Right lobe of liver (tissue), 6 donors: ENCODE measurements at regions not wholly inside any gene's neighbourhood (a gene's known extent, or its start where the extent isn't known, plus 50 kb on each side); places are given as distances from the start of the nearest gene placed in this dataset.
"Not testable (repeated sequence)": the region's sequence is repeated elsewhere in the genome, so short reads cannot be mapped to it uniquely, and the experiment has no call there.

Experiments used
- ATAC-seq, 4 donors: fragments of 200-7000 bp; cut with Tn5 transposase; one replicate each; pipeline ENCODE4 v1.9.1; 2020; ENCODE audit warnings: mild to moderate bottlenecking in 4 of 4, moderate library complexity in 4 of 4
- DNase-seq, 3 donors: peaks; one replicate each; pipeline ENCODE4 v3.0.0-alpha.2; 2020
- H3K27ac ChIP-seq, 3 donors: fragments of 200-600 bp; one replicate each; pipeline ENCODE4 v1.8.0; 2022
- H3K27me3 ChIP-seq, 2 donors: fragments of 200-600 bp; one replicate each; pipeline ENCODE4 v1.8.0; 2022
- H3K36me3 ChIP-seq, 4 donors: fragments of 200-600 bp; sonication (generic) in 1 of 4; one replicate each; pipeline versions ENCODE4 v1.5.1 to v1.8.0; 2017 to 2022; ENCODE audit warnings: control low read depth in 1 of 4
- H3K4me1 ChIP-seq, 4 donors: fragments of 200-600 bp; sonication (generic) in 1 of 4; one replicate each; pipeline versions ENCODE4 v1.5.1 to v1.8.0; 2017 to 2022; ENCODE audit warnings: control low read depth in 1 of 4
- H3K4me3 ChIP-seq, 3 donors: fragments of 200-600 bp; one replicate each; pipeline ENCODE4 v1.8.0; 2022
- H3K9me3 ChIP-seq, 4 donors: fragments of 200-600 bp; sonication (generic) in 1 of 4; one replicate each; pipeline versions ENCODE4 v1.5.1 to v1.8.0; 2017 to 2022; ENCODE audit warnings: control low read depth in 1 of 4
- POLR2A ChIP-seq: fragments of 450-650 bp; IDR thresholded peaks from one replicate; pipeline ENCODE4 v1.6.1; 2017; ENCODE audit warnings: antibody characterized with exemption, mild to moderate bottlenecking
- WGBS: methylation state at CpG from one replicate; pipeline ENCODE4 v1.1.6; 2018; ENCODE audit warnings: low coverage, low lambda C conversion rate; ENCODE audit not compliant: insufficient coverage; ENCODE audit errors: missing lambda C conversion rate; 5-methylcytosine and 5-hydroxymethylcytosine counted together
- intact Hi-C, 2 donors: fragments of 100-400 bp; cut with DNase I; formaldehyde crosslinking; loops; one replicate each; pipeline versions ENCODE4 v1.11.2 to v1.14.1; 2022
- TF ChIP-seq, protein P1 (sequence below), 4 donors: fragments of 200-600 bp in 3 of 4; fragments of 450-650 bp in 1 of 4; IDR thresholded peaks; one replicate each; pipeline versions ENCODE4 v1.5.1 to v1.8.0; 2016 to 2022; ENCODE audit warnings: antibody characterized with exemption in 4 of 4, mild to moderate bottlenecking in 2 of 4
- donor health status: DM: no; HTN: yes; CAD: no.
- donor health status: DM: no; HTN: no; CAD: no.
- donor health status: DM: no; HTN: no; CAD: no.
- donor health status: DM: no; HTN: yes; CAD: no.
- donor health status: DM: no; HTN: yes; CAD: no.

GRCh38 chr2:16927398-16927797 is 261.8 kb upstream of the CYRIA start:
- Histone ChIP-seq H3K4me1 (no peaks in the 10 kb centered on the region), H3K27ac (no peak overlapping the region), H3K36me3 (no peaks in the 10 kb centered on the region), H3K9me3 (no peaks in the 10 kb centered on the region), H3K4me3 (no peak overlapping the region), H3K27me3 (no peaks in the 10 kb centered on the region)
- WGBS = 93% methylated on average over 1 of the region's 1 CpG
- intact Hi-C loops = no loop called here
- no peak for ATAC-seq
- DNase-seq = no peak
- TF ChIP-seq, protein P1, sequence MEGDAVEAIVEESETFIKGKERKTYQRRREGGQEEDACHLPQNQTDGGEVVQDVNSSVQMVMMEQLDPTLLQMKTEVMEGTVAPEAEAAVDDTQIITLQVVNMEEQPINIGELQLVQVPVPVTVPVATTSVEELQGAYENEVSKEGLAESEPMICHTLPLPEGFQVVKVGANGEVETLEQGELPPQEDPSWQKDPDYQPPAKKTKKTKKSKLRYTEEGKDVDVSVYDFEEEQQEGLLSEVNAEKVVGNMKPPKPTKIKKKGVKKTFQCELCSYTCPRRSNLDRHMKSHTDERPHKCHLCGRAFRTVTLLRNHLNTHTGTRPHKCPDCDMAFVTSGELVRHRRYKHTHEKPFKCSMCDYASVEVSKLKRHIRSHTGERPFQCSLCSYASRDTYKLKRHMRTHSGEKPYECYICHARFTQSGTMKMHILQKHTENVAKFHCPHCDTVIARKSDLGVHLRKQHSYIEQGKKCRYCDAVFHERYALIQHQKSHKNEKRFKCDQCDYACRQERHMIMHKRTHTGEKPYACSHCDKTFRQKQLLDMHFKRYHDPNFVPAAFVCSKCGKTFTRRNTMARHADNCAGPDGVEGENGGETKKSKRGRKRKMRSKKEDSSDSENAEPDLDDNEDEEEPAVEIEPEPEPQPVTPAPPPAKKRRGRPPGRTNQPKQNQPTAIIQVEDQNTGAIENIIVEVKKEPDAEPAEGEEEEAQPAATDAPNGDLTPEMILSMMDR (IDR thresholded peaks at IDR 0.05) = no peak
- no peak for TF ChIP-seq POLR2A

- H3K9me3 ChIP-seq = no peaks in the 10 kb centered on the region
- 65% methylated on average over 2 of the region's 2 CpGs for WGBS
- no peak for ATAC-seq
- DNase-seq = no peak
- no peaks in the 10 kb centered on the region for H3K27me3 ChIP-seq
- H3K4me1 ChIP-seq = no peaks in the 10 kb centered on the region
- TF ChIP-seq, protein P1 (IDR thresholded peaks at IDR 0.05) = no peak
- TF ChIP-seq POLR2A = no peak
- H3K27ac ChIP-seq = no peak overlapping the region
- intact Hi-C loops = no loop called here
- no peak overlapping the region for H3K4me3 ChIP-seq
- no peaks in the 10 kb centered on the region for H3K36me3 ChIP-seq
Measured at GRCh38 chr2:16925145-16925544, 259.5 kb upstream of the CYRIA start.

GRCh38 chr2:16915341-16915755 is 249.7 kb upstream of the CYRIA start:
- intact Hi-C loops, H3K27me3 ChIP-seq, H3K4me1 ChIP-seq, H3K4me3 ChIP-seq, H3K36me3 ChIP-seq, ATAC-seq, H3K27ac ChIP-seq, H3K9me3 ChIP-seq, DNase-seq: not testable (repeated sequence)
- WGBS = 52% methylated on average over 3 of the region's 3 CpGs

- DNase-seq (no peak), ATAC-seq (no peak)
- Histone ChIP-seq H3K9me3 (no peaks in the 10 kb centered on the region), H3K4me1 (peaks cover 0 to 13% (median 3%) of the 10 kb centered on the region in 4 donors), H3K27ac (no peak overlapping the region), H3K36me3 (no peaks in the 10 kb centered on the region), H3K4me3 (no peak overlapping the region), H3K27me3 (no peaks in the 10 kb centered on the region)
- intact Hi-C loops = no loop called here
- TF ChIP-seq, protein P1 (IDR thresholded peaks at IDR 0.05) = no peak
- TF ChIP-seq POLR2A = no peak
- 70% methylated on average over 3 of the region's 3 CpGs for WGBS
Measured at GRCh38 chr2:16911746-16912145, 246.1 kb upstream of the CYRIA start.

GRCh38 chr2:16908656-16909055 is 243.0 kb upstream of the CYRIA start:
- TF ChIP-seq, protein P1 (IDR thresholded peaks at IDR 0.05) = no peak

More at GRCh38 chr2:16908656-16909055, 243.0 kb upstream of the CYRIA start:
- Histone ChIP-seq H3K36me3 (no peaks in the 10 kb centered on the region), H3K4me1 (peaks cover 0 to 19% (median 3%) of the 10 kb centered on the region in 4 donors), H3K27me3 (no peaks in the 10 kb centered on the region), H3K4me3 (no peak overlapping the region), H3K9me3 (no peaks in the 10 kb centered on the region), H3K27ac (no peak overlapping the region)
- ATAC-seq (no peak), DNase-seq (no peak)
- intact Hi-C loops = no loop called here
- WGBS = 73% methylated on average over 1 of the region's 1 CpG
